ENCODE measurements at regions not wholly inside any gene's neighbourhood (a gene's known extent, or its start where the extent isn't known, plus 50 kb on each side); places are given as distances from the start of the nearest gene placed in this dataset.

GRCh38 chr2:154616659-154617058 is 81.8 kb upstream of the KCNJ3 start:
- no peak for TF ChIP-seq POLR2A (IDR thresholded peaks at IDR 0.05; ENCODE audit: low read depth, low read length)
- TF ChIP-seq POLR2AphosphoS5 (IDR thresholded peaks at IDR 0.05; ENCODE audit: low read depth, low read length), result no peak
- TF ChIP-seq TAF1 (IDR thresholded peaks at IDR 0.05; ENCODE audit: borderline replicate concordance, low read depth, low read length), result no peak
